Large intestine (tissue), 3 donors: ENCODE measurements at regions not wholly inside any gene's neighbourhood (a gene's known extent, or its start where the extent isn't known, plus 50 kb on each side); places are given as distances from the start of the nearest gene placed in this dataset.
A peak's percentile ranks its signal among the peaks of the same experiment; 100 is the strongest.

Experiments
- DNase-seq, 2 donors: peaks; one replicate each; pipeline versions ENCODE4 v3.0.0 to v3.0.0-alpha.2; 2013
- H3K27ac ChIP-seq: one replicate; pipeline ENCODE4 v1.5.1; 2013; ENCODE audit warnings: low read length
- H3K27me3 ChIP-seq: 2 replicates; pipeline ENCODE4 v1.6.1; 2013; ENCODE audit warnings: low read length; ENCODE audit not compliant: control insufficient read depth, insufficient read depth
- H3K36me3 ChIP-seq: 2 replicates; pipeline ENCODE4 v1.6.1; 2013; ENCODE audit warnings: low read length; ENCODE audit not compliant: control insufficient read depth, insufficient read depth
- H3K4me1 ChIP-seq: one replicate; pipeline ENCODE4 v1.6.1; 2013; ENCODE audit warnings: low read length; ENCODE audit not compliant: control insufficient read depth, insufficient read depth
- H3K4me3 ChIP-seq: one replicate; pipeline ENCODE4 v1.5.1; 2013; ENCODE audit warnings: low read length
- H3K9me3 ChIP-seq: one replicate; pipeline ENCODE4 v1.6.1; 2013; ENCODE audit warnings: mild to moderate bottlenecking, low read depth, low read length, moderate library complexity; ENCODE audit not compliant: control insufficient read depth
- WGBS: methylation state at CpG from one replicate; pipeline ENCODE4 v1.1.5; 2013; ENCODE audit warnings: low lambda C conversion rate; ENCODE audit not compliant: insufficient coverage; 5-methylcytosine and 5-hydroxymethylcytosine counted together

GRCh38 chr21:34242973-34243372, 120.8 kb upstream of the KCNE2 start:
- no peak for DNase-seq
- Histone ChIP-seq H3K4me3 (no peak overlapping the region), H3K27me3 (no peaks in the 10 kb centered on the region), H3K36me3 (no peaks in the 10 kb centered on the region), H3K27ac (no peak overlapping the region), H3K9me3 (peaks cover 9% of the 10 kb centered on the region), H3K4me1 (no peaks in the 10 kb centered on the region)
- no CpG with 5 or more reads among the region's 2 CpGs for WGBS

- Histone ChIP-seq H3K4me1 (no peaks in the 10 kb centered on the region), H3K27me3 (no peaks in the 10 kb centered on the region), H3K9me3 (peaks cover 9% of the 10 kb centered on the region), H3K27ac (no peak overlapping the region), H3K4me3 (no peak overlapping the region), H3K36me3 (no peaks in the 10 kb centered on the region)
- WGBS, result no CpG with 5 or more reads among the region's 1 CpG
- peak in 1 of 2 donors; percentile 22 for DNase-seq
Observed at GRCh38 chr21:34243562-34243961, 120.2 kb upstream of the KCNE2 start.

GRCh38 chr21:34252751-34253150, 111.1 kb upstream of the KCNE2 start:
- Histone ChIP-seq H3K27ac (no peak overlapping the region), H3K36me3 (no peaks in the 10 kb centered on the region), H3K4me3 (no peak overlapping the region), H3K4me1 (no peaks in the 10 kb centered on the region), H3K9me3 (peaks cover 5% of the 10 kb centered on the region), H3K27me3 (no peaks in the 10 kb centered on the region)
- WGBS, result 100% methylated on average over 1 of the region's 2 CpGs
- no peak for DNase-seq

GRCh38 chr21:34255073-34255472, 108.7 kb upstream of the KCNE2 start:
- Histone ChIP-seq H3K9me3 (peaks cover 4% of the 10 kb centered on the region), H3K27me3 (no peaks in the 10 kb centered on the region), H3K4me3 (no peak overlapping the region), H3K36me3 (no peaks in the 10 kb centered on the region), H3K4me1 (no peaks in the 10 kb centered on the region), H3K27ac (no peak overlapping the region)
- DNase-seq, result no peak
- WGBS, result 100% methylated on average over 1 of the region's 1 CpG

GRCh38 chr21:34260277-34261008, 103.4 kb upstream of the KCNE2 start:
- no peaks in the 10 kb centered on the region for H3K4me1 ChIP-seq
- H3K9me3 ChIP-seq, result peaks cover 5% of the 10 kb centered on the region
- 100% methylated on average over 1 of the region's 4 CpGs for WGBS
- no peak for DNase-seq
- no peak overlapping the region for H3K4me3 ChIP-seq
- no peaks in the 10 kb centered on the region for H3K36me3 ChIP-seq
- H3K27me3 ChIP-seq, result no peaks in the 10 kb centered on the region
- no peak overlapping the region for H3K27ac ChIP-seq

GRCh38 chr21:34261841-34262468, 101.9 kb upstream of the KCNE2 start:
- WGBS, result 63% methylated on average over 1 of the region's 8 CpGs
- H3K9me3 ChIP-seq, result peaks cover 3% of the 10 kb centered on the region
- H3K4me3 ChIP-seq, result no peak overlapping the region
- no peaks in the 10 kb centered on the region for H3K27me3 ChIP-seq
- H3K27ac ChIP-seq, result no peak overlapping the region
- no peak for DNase-seq
- H3K36me3 ChIP-seq, result no peaks in the 10 kb centered on the region
- H3K4me1 ChIP-seq, result no peaks in the 10 kb centered on the region

GRCh38 chr21:34262469-34262845, 101.3 kb upstream of the KCNE2 start:
- no peaks in the 10 kb centered on the region for H3K4me1 ChIP-seq
- WGBS, result no CpG with 5 or more reads among the region's 1 CpG
- H3K9me3 ChIP-seq, result peaks cover 3% of the 10 kb centered on the region
- DNase-seq, result no peak
- H3K27me3 ChIP-seq, result no peaks in the 10 kb centered on the region
- H3K4me3 ChIP-seq, result no peak overlapping the region
- no peak overlapping the region for H3K27ac ChIP-seq
- no peaks in the 10 kb centered on the region for H3K36me3 ChIP-seq

GRCh38 chr21:34263629-34264028, 100.2 kb upstream of the KCNE2 start:
- Histone ChIP-seq H3K27me3 (no peaks in the 10 kb centered on the region), H3K36me3 (no peaks in the 10 kb centered on the region), H3K4me1 (no peaks in the 10 kb centered on the region), H3K27ac (no peak overlapping the region), H3K9me3 (peaks cover 3% of the 10 kb centered on the region), H3K4me3 (no peak overlapping the region)
- 90% methylated on average over 2 of the region's 2 CpGs for WGBS
- DNase-seq, result no peak

GRCh38 chr21:34266351-34266750, 97.5 kb upstream of the KCNE2 start:
- H3K9me3 ChIP-seq, result peaks cover 3% of the 10 kb centered on the region
- no CpG with 5 or more reads among the region's 1 CpG for WGBS

GRCh38 chr21:34268493-34268892, 95.3 kb upstream of the KCNE2 start:
- H3K4me3 ChIP-seq, result no peak overlapping the region
- no peaks in the 10 kb centered on the region for H3K4me1 ChIP-seq
- DNase-seq, result no peak
- H3K27ac ChIP-seq, result no peak overlapping the region
- H3K27me3 ChIP-seq, result peaks cover 3% of the 10 kb centered on the region
- H3K36me3 ChIP-seq, result no peaks in the 10 kb centered on the region
- 76% methylated on average over 5 of the region's 8 CpGs for WGBS
- H3K9me3 ChIP-seq, result no peaks in the 10 kb centered on the region

More at GRCh38 chr21:34266351-34266750, 97.5 kb upstream of the KCNE2 start:
- Histone ChIP-seq H3K4me1 (no peaks in the 10 kb centered on the region), H3K4me3 (no peak overlapping the region), H3K36me3 (no peaks in the 10 kb centered on the region), H3K27ac (no peak overlapping the region), H3K27me3 (no peaks in the 10 kb centered on the region)
- no peak for DNase-seq

GRCh38 chr21:34270411-34270810, 93.4 kb upstream of the KCNE2 start:
- no peaks in the 10 kb centered on the region for H3K9me3 ChIP-seq
- H3K27ac ChIP-seq, result no peak overlapping the region
- H3K4me3 ChIP-seq, result no peak overlapping the region
- H3K36me3 ChIP-seq, result no peaks in the 10 kb centered on the region
- peak in 1 of 2 donors; percentile 33 for DNase-seq
- peaks cover 3% of the 10 kb centered on the region for H3K27me3 ChIP-seq
- WGBS, result no CpG with 5 or more reads among the region's 6 CpGs
- no peaks in the 10 kb centered on the region for H3K4me1 ChIP-seq
